ENCODE measurements at regions not wholly inside any gene's neighbourhood (a gene's known extent, or its start where the extent isn't known, plus 50 kb on each side); places are given as distances from the start of the nearest gene placed in this dataset.

- peak overlapping the region; percentile 86 for H3K27ac ChIP-seq (replicated peaks)
- intact Hi-C loops (cut with micrococcal nuclease) = loop anchor here (2.0 kb wide), 1 partner anchor 744 kb away; no protein-coding TSS in a partner anchor
Observed at GRCh38 chr7:16070806-16071205, 350.5 kb downstream of the CRPPA start.

GRCh38 chr7:16069998-16070397, 351.3 kb downstream of the CRPPA start:
- intact Hi-C loops (cut with micrococcal nuclease) = loop anchor here (2.0 kb wide), 1 partner anchor 743 kb away; no protein-coding TSS in a partner anchor
- H3K4me1 ChIP-seq = peaks cover 34% of the 10 kb centered on the region
- no peak for DNase-seq
- H3K27me3 ChIP-seq (ENCODE audit: low read depth) = no peaks in the 10 kb centered on the region
- TF ChIP-seq, protein P1, sequence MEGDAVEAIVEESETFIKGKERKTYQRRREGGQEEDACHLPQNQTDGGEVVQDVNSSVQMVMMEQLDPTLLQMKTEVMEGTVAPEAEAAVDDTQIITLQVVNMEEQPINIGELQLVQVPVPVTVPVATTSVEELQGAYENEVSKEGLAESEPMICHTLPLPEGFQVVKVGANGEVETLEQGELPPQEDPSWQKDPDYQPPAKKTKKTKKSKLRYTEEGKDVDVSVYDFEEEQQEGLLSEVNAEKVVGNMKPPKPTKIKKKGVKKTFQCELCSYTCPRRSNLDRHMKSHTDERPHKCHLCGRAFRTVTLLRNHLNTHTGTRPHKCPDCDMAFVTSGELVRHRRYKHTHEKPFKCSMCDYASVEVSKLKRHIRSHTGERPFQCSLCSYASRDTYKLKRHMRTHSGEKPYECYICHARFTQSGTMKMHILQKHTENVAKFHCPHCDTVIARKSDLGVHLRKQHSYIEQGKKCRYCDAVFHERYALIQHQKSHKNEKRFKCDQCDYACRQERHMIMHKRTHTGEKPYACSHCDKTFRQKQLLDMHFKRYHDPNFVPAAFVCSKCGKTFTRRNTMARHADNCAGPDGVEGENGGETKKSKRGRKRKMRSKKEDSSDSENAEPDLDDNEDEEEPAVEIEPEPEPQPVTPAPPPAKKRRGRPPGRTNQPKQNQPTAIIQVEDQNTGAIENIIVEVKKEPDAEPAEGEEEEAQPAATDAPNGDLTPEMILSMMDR (IDR thresholded peaks at IDR 0.05; ENCODE audit: borderline replicate concordance) = no peak
- H3K27ac ChIP-seq (replicated peaks) = peak overlapping the region; percentile 86
- no peaks in the 10 kb centered on the region for H3K36me3 ChIP-seq
- no peaks in the 10 kb centered on the region for H3K9me3 ChIP-seq (replicated peaks)
- H3K4me3 ChIP-seq = peak overlapping the region; percentile 29

More at GRCh38 chr7:16070806-16071205, 350.5 kb downstream of the CRPPA start:
- DNase-seq = no peak
- H3K9me3 ChIP-seq (replicated peaks) = no peaks in the 10 kb centered on the region
- H3K4me1 ChIP-seq = peaks cover 30% of the 10 kb centered on the region
- H3K4me3 ChIP-seq = peak overlapping the region; percentile 29
- no peaks in the 10 kb centered on the region for H3K27me3 ChIP-seq (ENCODE audit: low read depth)
- TF ChIP-seq, protein P1 (IDR thresholded peaks at IDR 0.05; ENCODE audit: borderline replicate concordance) = no peak
- no peaks in the 10 kb centered on the region for H3K36me3 ChIP-seq

DNA sequence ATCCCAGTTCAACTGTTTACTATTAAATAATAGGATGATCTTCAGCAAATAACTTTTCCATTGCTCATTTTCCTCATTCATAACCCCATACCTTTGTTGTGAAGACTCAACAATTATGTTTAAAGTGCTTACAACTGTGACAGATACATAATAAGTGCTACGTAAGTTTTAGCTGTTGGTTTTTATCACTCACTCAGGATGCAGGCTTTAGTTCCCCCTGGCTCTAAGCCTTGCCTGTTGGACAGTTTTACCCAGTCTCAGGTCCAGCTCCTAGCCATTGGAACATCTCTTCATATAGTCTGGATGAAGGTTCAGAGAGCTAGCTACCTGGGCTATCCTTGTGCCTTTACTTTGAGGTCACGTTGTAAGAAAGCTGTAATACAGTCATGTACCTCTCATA, 353.2 kb downstream of the CRPPA start:
- TF ChIP-seq, protein P1 (IDR thresholded peaks at IDR 0.05; ENCODE audit: borderline replicate concordance) = no peak
- no peaks in the 10 kb centered on the region for H3K36me3 ChIP-seq
- H3K4me3 ChIP-seq = peak overlapping the region; percentile 36
- intact Hi-C loops (cut with micrococcal nuclease) = no loop called here
- H3K27ac ChIP-seq (replicated peaks) = peak overlapping the region; percentile 86
- no peak for DNase-seq
- H3K4me1 ChIP-seq = peaks cover 43% of the 10 kb centered on the region
- no peaks in the 10 kb centered on the region for H3K9me3 ChIP-seq (replicated peaks)
- no peaks in the 10 kb centered on the region for H3K27me3 ChIP-seq (ENCODE audit: low read depth)

GRCh38 chr7:16067711-16068110, 353.6 kb downstream of the CRPPA start:
- peaks cover 48% of the 10 kb centered on the region for H3K4me1 ChIP-seq
- no peaks in the 10 kb centered on the region for H3K36me3 ChIP-seq
- intact Hi-C loops (cut with micrococcal nuclease) = loop anchor here (2.0 kb wide), 1 partner anchor 385 kb away; no protein-coding TSS in a partner anchor
- DNase-seq = no peak
- H3K4me3 ChIP-seq = peak overlapping the region; percentile 36
- peak overlapping the region; percentile 86 for H3K27ac ChIP-seq (replicated peaks)
- TF ChIP-seq, protein P1 (IDR thresholded peaks at IDR 0.05; ENCODE audit: borderline replicate concordance) = no peak
- H3K27me3 ChIP-seq (ENCODE audit: low read depth) = no peaks in the 10 kb centered on the region
- no peaks in the 10 kb centered on the region for H3K9me3 ChIP-seq (replicated peaks)

DNA sequence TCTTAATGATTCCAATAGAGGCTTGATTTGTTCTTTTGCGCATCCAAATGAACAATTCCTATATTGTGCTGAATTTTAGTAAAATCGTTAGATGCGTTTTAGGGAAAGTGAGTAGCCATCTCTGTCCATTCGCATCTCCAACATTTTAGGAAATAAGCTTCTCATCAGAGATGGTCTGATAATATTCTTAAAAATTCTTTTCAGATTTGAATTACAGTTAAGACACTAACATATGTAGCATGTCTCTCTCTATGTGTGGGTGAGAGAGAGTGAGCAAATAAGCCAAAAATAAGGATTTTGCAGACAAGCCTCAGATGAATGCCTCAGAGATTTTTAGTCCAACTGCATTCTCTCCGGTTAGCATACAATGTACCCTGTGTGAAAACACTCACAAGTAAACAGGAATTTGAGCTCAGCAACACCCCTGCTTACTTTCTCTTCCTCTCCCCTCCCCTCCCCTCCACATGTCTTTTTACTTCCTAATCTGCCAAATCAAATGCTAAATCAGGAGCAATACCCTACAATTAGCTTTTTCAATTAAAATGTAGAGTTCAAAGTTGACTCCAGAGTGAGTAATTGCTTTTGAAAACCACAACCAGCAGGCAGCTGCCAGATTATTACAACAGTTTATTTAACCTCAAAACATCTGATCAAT, 354.4 kb downstream of the CRPPA start:
- Histone ChIP-seq H3K9me3 (replicated peaks) (no peaks in the 10 kb centered on the region), H3K4me1 (peaks cover 56% of the 10 kb centered on the region), H3K27me3 (ENCODE audit: low read depth) (no peaks in the 10 kb centered on the region), H3K36me3 (no peaks in the 10 kb centered on the region), H3K4me3 (peak overlapping the region; percentile 36), H3K27ac (replicated peaks) (peak overlapping the region; percentile 86)
- intact Hi-C loops (cut with micrococcal nuclease) = loop anchor here (2.0 kb wide), 1 partner anchor 384 kb away; no protein-coding TSS in a partner anchor
- TF ChIP-seq, protein P1 (IDR thresholded peaks at IDR 0.05; ENCODE audit: borderline replicate concordance) = no peak
- DNase-seq = no peak
